HL-60 (cell line): ENCODE measurements at regions not wholly inside any gene's neighbourhood (a gene's known extent, or its start where the extent isn't known, plus 50 kb on each side); places are given as distances from the start of the nearest gene placed in this dataset.

ENCODE experiments used
- DNase-seq, 2 experiments: peaks; one replicate each; pipeline ENCODE4 v3.0.0-alpha.2; 2010 to 2020; ENCODE audit warnings: low read depth in 1 of 2, low spot score in 1 of 2
- H3K27ac ChIP-seq: fragments of 250-450 bp; sonication (Bioruptor Pico); replicated peaks from 2 replicates; pipeline ENCODE4 v1.5.1; 2020; ENCODE audit warnings: mild to moderate bottlenecking, moderate library complexity
- H3K27me3 ChIP-seq: fragments of 250-450 bp; sonication (Bioruptor Pico); 2 replicates; pipeline ENCODE4 v1.5.1; 2021; ENCODE audit warnings: mild to moderate bottlenecking, moderate library complexity; ENCODE audit not compliant: insufficient read depth, poor library complexity, severe bottlenecking
- H3K4me3 ChIP-seq: replicated peaks from 2 replicates; pipeline ENCODE4 v1.5.1; 2011; ENCODE audit warnings: mild to moderate bottlenecking, control low read depth, low read length; ENCODE audit not compliant: insufficient read depth
- CTCF ChIP-seq: IDR thresholded peaks from one replicate; pipeline ENCODE4 v1.5.1; 2011; ENCODE audit warnings: low read length, control low read depth, inconsistent platforms; ENCODE audit not compliant: insufficient read depth
- GABPA ChIP-seq: IDR thresholded peaks from 2 replicates; pipeline ENCODE4 v1.6.1; 2012; ENCODE audit warnings: low read depth
- POLR2AphosphoS5 ChIP-seq: IDR thresholded peaks from 2 replicates; pipeline ENCODE4 v1.6.1; 2012; ENCODE audit warnings: low read depth
- SPI1 ChIP-seq: IDR thresholded peaks from 2 replicates; pipeline ENCODE4 v1.6.1; 2012; ENCODE audit warnings: low read depth, mild to moderate bottlenecking, borderline replicate concordance
- TF ChIP-seq, protein P1 (sequence below): IDR thresholded peaks from 2 replicates; pipeline ENCODE4 v1.6.1; 2012; ENCODE audit warnings: low read depth; ENCODE audit not compliant: insufficient replicate concordance

DNA sequence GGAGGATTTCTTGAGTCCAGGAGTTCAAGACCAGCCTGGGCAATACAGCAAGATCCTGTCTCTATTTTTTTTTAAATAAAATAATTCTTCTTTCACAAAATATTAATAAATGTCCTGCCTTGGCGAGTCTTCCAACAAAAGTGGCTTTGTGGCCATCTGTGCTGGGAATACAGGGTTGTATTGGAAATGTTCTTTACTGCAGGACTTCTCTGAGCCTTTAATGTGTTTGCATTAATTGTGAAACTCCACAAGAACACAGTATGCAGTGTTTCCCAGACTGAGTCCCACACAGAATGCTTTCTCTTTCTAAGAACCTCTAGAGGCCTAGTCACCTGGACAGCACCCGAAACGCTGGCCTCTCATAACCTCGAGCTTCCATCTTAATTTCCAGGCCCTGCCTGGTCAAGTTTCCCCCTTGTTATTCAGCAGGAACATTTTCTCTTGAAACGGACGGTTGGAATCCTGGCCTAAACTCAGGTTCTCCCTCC, 85.4 kb upstream of the ARRDC4 start:
- H3K27ac ChIP-seq: no peak overlapping the region
- no peaks in the 10 kb centered on the region for H3K27me3 ChIP-seq
- no peak overlapping the region for H3K4me3 ChIP-seq
- no peak for TF ChIP-seq GABPA
- TF ChIP-seq, protein P1, sequence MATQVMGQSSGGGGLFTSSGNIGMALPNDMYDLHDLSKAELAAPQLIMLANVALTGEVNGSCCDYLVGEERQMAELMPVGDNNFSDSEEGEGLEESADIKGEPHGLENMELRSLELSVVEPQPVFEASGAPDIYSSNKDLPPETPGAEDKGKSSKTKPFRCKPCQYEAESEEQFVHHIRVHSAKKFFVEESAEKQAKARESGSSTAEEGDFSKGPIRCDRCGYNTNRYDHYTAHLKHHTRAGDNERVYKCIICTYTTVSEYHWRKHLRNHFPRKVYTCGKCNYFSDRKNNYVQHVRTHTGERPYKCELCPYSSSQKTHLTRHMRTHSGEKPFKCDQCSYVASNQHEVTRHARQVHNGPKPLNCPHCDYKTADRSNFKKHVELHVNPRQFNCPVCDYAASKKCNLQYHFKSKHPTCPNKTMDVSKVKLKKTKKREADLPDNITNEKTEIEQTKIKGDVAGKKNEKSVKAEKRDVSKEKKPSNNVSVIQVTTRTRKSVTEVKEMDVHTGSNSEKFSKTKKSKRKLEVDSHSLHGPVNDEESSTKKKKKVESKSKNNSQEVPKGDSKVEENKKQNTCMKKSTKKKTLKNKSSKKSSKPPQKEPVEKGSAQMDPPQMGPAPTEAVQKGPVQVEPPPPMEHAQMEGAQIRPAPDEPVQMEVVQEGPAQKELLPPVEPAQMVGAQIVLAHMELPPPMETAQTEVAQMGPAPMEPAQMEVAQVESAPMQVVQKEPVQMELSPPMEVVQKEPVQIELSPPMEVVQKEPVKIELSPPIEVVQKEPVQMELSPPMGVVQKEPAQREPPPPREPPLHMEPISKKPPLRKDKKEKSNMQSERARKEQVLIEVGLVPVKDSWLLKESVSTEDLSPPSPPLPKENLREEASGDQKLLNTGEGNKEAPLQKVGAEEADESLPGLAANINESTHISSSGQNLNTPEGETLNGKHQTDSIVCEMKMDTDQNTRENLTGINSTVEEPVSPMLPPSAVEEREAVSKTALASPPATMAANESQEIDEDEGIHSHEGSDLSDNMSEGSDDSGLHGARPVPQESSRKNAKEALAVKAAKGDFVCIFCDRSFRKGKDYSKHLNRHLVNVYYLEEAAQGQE: no peak
- no peak for TF ChIP-seq CTCF
- TF ChIP-seq SPI1: no peak
- no peak for TF ChIP-seq POLR2AphosphoS5
- no peak for DNase-seq

GRCh38 chr15:97875513-97876280, 84.8 kb upstream of the ARRDC4 start:
- no peak overlapping the region for H3K27ac ChIP-seq
- TF ChIP-seq SPI1 (no peak), CTCF (no peak), POLR2AphosphoS5 (no peak), GABPA (no peak)
- TF ChIP-seq, protein P1: no peak
- DNase-seq: peak in 1 of 2 experiments; percentile 10
- no peaks in the 10 kb centered on the region for H3K27me3 ChIP-seq
- no peak overlapping the region for H3K4me3 ChIP-seq

DNA sequence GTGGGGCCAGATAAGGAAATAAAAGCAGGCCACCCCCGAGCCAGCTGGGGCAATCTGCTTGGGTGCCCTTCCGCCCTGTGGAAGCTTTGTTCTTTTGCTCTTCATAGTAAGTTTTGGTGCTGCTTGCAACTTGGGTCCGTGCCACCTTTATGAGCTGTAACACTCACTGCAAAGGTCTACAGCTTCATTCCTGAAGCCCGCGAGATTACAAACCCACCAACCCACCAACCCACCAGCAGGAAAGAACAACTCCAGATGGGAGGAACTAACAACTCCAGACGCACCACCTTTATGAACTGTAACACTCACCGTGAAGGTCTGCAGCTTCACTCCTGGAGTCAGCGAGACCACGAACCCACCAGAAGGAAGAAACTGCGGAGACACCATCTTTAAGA, 84.2 kb upstream of the ARRDC4 start:
- TF ChIP-seq, protein P1: no peak
- TF ChIP-seq CTCF (no peak), POLR2AphosphoS5 (no peak), GABPA (no peak), SPI1 (no peak)
- no peak for DNase-seq
- H3K4me3 ChIP-seq: no peak overlapping the region
- H3K27ac ChIP-seq: no peak overlapping the region
- H3K27me3 ChIP-seq: no peaks in the 10 kb centered on the region
